SK-N-SH (cell line): ENCODE measurements at regions not wholly inside any gene's neighbourhood (a gene's known extent, or its start where the extent isn't known, plus 50 kb on each side); places are given as distances from the start of the nearest gene placed in this dataset.

Experiments used
- CTCF ChIA-PET: fragments of 300-600, 350-600 bp; formaldehyde crosslinking; extraction: SDS; loops from one replicate; lab custom pipeline; 2021; lab: Yijun Ruan, JAX
- POLR2A ChIA-PET: fragments of 350-600 bp; sonication (Branson Sonifier 250); formaldehyde crosslinking; extraction: SDS; loops from one replicate; lab custom pipeline; 2020; ENCODE audit warnings: antibody characterized with exemption, inconsistent platforms; lab: Yijun Ruan, JAX
- DNase-seq: peaks from one replicate; pipeline ENCODE4 v3.0.0; 2012
- H2AFZ ChIP-seq: fragments of 200-600 bp; sonication (generic); 2 replicates; pipeline ENCODE4 v1.8.1; 2016; ENCODE audit warnings: antibody characterized with exemption, mild to moderate bottlenecking, low read depth
- H3F3A ChIP-seq: fragments of 200-600 bp; sonication (generic); replicated peaks from 2 replicates; pipeline ENCODE3; 2016; ENCODE audit warnings: antibody characterized with exemption, mild to moderate bottlenecking; ENCODE audit not compliant: insufficient read depth
- H3K27ac ChIP-seq, 2 experiments: fragments of 200-500 bp in 1 of 2; fragments of 200-600 bp in 1 of 2; sonication (Bioruptor generic) in 1 of 2; sonication (generic), shearing (Covaris generic) in 1 of 2; 2 replicates each; pipeline versions ENCODE4 v1.5.1 to v1.6.1; 2014 to 2016; ENCODE audit warnings: low read depth in 2 of 2, inconsistent platforms in 1 of 2, low read length in 1 of 2, mild to moderate bottlenecking in 1 of 2, mixed read lengths in 1 of 2
- H3K27me3 ChIP-seq: fragments of 200-600 bp; sonication (generic), shearing (Covaris generic); 2 replicates; pipeline ENCODE4 v1.6.1; 2016; ENCODE audit warnings: mixed run types; ENCODE audit not compliant: insufficient read depth
- H3K36me3 ChIP-seq, 2 experiments: fragments of 200-500 bp in 1 of 2; fragments of 200-600 bp in 1 of 2; sonication (Bioruptor generic) in 1 of 2; sonication (generic) in 1 of 2; replicated peaks in 1 of 2; 2 replicates each; pipeline versions ENCODE3 to v1.5.1; 2014 to 2016; ENCODE audit warnings: low read length in 1 of 2, mild to moderate bottlenecking in 1 of 2; ENCODE audit not compliant: insufficient read depth in 2 of 2, control insufficient read depth in 1 of 2
- H3K4me1 ChIP-seq, 2 experiments: fragments of 200-500 bp in 1 of 2; fragments of 200-600 bp in 1 of 2; sonication (Bioruptor generic) in 1 of 2; sonication (generic), shearing (Covaris generic) in 1 of 2; 2 replicates each; pipeline versions ENCODE4 v1.5.1 to v1.6.1; 2014 to 2016; ENCODE audit warnings: low read depth in 1 of 2, low read length in 1 of 2, mixed run types in 1 of 2; ENCODE audit not compliant: insufficient read depth in 2 of 2, control insufficient read depth in 1 of 2
- H3K4me2 ChIP-seq: fragments of 200-600 bp; sonication (generic), shearing (Covaris generic); 2 replicates; pipeline ENCODE4 v1.6.1; 2017; ENCODE audit warnings: mixed run types
- H3K4me3 ChIP-seq, 2 experiments: fragments of 200-500 bp in 1 of 2; fragments of 200-600 bp in 1 of 2; sonication (Bioruptor generic) in 1 of 2; sonication (generic), shearing (Covaris generic) in 1 of 2; 2 replicates each; pipeline versions ENCODE4 v1.5.1 to v1.8.1; 2014 to 2016; ENCODE audit warnings: low read depth in 2 of 2, inconsistent platforms in 1 of 2, low read length in 1 of 2, mild to moderate bottlenecking in 1 of 2, mixed read lengths in 1 of 2, moderate library complexity in 1 of 2
- H3K79me2 ChIP-seq: fragments of 200-600 bp; sonication (generic); 2 replicates; pipeline ENCODE4 v1.8.1; 2017; ENCODE audit warnings: mild to moderate bottlenecking; ENCODE audit not compliant: insufficient read depth
- H3K9ac ChIP-seq: fragments of 200-600 bp; sonication (generic); 2 replicates; pipeline ENCODE4 v1.6.1; 2017; ENCODE audit warnings: mixed run types
- H3K9me2 ChIP-seq: fragments of 200-600 bp; sonication (generic); 2 replicates; pipeline ENCODE4 v1.6.1; 2017; ENCODE audit warnings: mixed run types
- H3K9me3 ChIP-seq: fragments of 200-600 bp; sonication (generic); 2 replicates; pipeline ENCODE4 v1.6.1; 2017; ENCODE audit warnings: mixed run types, mild to moderate bottlenecking, moderate library complexity
- H4K20me1 ChIP-seq: fragments of 200-600 bp; sonication (generic); 2 replicates; pipeline ENCODE4 v1.6.1; 2017; ENCODE audit warnings: mild to moderate bottlenecking, mixed run types; ENCODE audit not compliant: insufficient read depth
- CHD2 ChIP-seq: fragments of 150-350 bp; IDR thresholded peaks from 2 replicates; pipeline ENCODE4 v1.6.1; 2018; ENCODE audit warnings: low read length; ENCODE audit not compliant: partially characterized antibody
- ELF1 ChIP-seq: IDR thresholded peaks from 2 replicates; pipeline ENCODE4 v1.4.0; 2012
- FOXM1 ChIP-seq: IDR thresholded peaks from 2 replicates; pipeline ENCODE4 v1.4.0; 2012; ENCODE audit warnings: low read depth, mild to moderate bottlenecking
- JUND ChIP-seq: IDR thresholded peaks from 2 replicates; pipeline ENCODE4 v1.4.0; 2012
- MEF2A ChIP-seq: IDR thresholded peaks from 2 replicates; pipeline ENCODE4 v1.4.0; 2012; ENCODE audit warnings: low read depth, borderline replicate concordance
- MXI1 ChIP-seq: IDR thresholded peaks from 2 replicates; pipeline ENCODE4 v1.6.1; 2012; ENCODE audit warnings: mild to moderate bottlenecking, low read depth, low read length, improper control_type of control experiment
- NFIC ChIP-seq: IDR thresholded peaks from 2 replicates; pipeline ENCODE4 v1.4.0; 2012; ENCODE audit warnings: borderline replicate concordance
- NRF1 ChIP-seq: IDR thresholded peaks from 2 replicates; pipeline ENCODE4 v1.6.1; 2012; ENCODE audit warnings: low read depth, mild to moderate bottlenecking, low read length
- RAD21 ChIP-seq: IDR thresholded peaks from 2 replicates; pipeline ENCODE4 v1.6.1; 2012; ENCODE audit warnings: mild to moderate bottlenecking, low read length
- RXRA ChIP-seq: IDR thresholded peaks from 2 replicates; pipeline ENCODE4 v1.4.0; 2012; ENCODE audit warnings: low read depth, mild to moderate bottlenecking, borderline replicate concordance
- SIN3A ChIP-seq: IDR thresholded peaks from 2 replicates; pipeline ENCODE4 v1.6.1; 2012; ENCODE audit warnings: low read depth, mild to moderate bottlenecking, low read length, moderate library complexity, borderline replicate concordance
- TEAD4 ChIP-seq: IDR thresholded peaks from 2 replicates; pipeline ENCODE4 v1.4.0; 2012; ENCODE audit warnings: mild to moderate bottlenecking, borderline replicate concordance; ENCODE audit not compliant: insufficient read depth
- YY1 ChIP-seq: IDR thresholded peaks from 2 replicates; pipeline ENCODE4 v1.4.0; 2012; ENCODE audit warnings: low read depth, mild to moderate bottlenecking
- WGBS: methylation state at CpG from one replicate; pipeline ENCODE4 v1.1.6; 2017; ENCODE audit warnings: low lambda C conversion rate; 5-methylcytosine and 5-hydroxymethylcytosine counted together
- TF ChIP-seq, protein P1 (sequence below): fragments of 150-350 bp; IDR thresholded peaks from 2 replicates; pipeline ENCODE4 v1.6.1; 2017; ENCODE audit warnings: antibody characterized with exemption, low read length, low read depth, borderline replicate concordance
- TF ChIP-seq, protein P2 (sequence below): IDR thresholded peaks from 2 replicates; pipeline ENCODE4 v1.4.0; 2012; ENCODE audit warnings: low read depth
- TF ChIP-seq, protein P3 (sequence below): fragments of 200-600 bp; sonication (generic); IDR thresholded peaks from 2 replicates; pipeline ENCODE4 v1.6.1; 2017; ENCODE audit warnings: antibody characterized with exemption, mild to moderate bottlenecking, moderate library complexity
- TF ChIP-seq, protein P4 (sequence below): fragments of 150-350 bp; IDR thresholded peaks from 2 replicates; pipeline ENCODE4 v1.6.1; 2016; ENCODE audit warnings: mild to moderate bottlenecking, low read depth, low read length
- TF ChIP-seq, protein P5 (sequence below): IDR thresholded peaks from 2 replicates; pipeline ENCODE4 v1.6.1; 2012; ENCODE audit warnings: mild to moderate bottlenecking, low read depth, low read length, moderate library complexity

DNA sequence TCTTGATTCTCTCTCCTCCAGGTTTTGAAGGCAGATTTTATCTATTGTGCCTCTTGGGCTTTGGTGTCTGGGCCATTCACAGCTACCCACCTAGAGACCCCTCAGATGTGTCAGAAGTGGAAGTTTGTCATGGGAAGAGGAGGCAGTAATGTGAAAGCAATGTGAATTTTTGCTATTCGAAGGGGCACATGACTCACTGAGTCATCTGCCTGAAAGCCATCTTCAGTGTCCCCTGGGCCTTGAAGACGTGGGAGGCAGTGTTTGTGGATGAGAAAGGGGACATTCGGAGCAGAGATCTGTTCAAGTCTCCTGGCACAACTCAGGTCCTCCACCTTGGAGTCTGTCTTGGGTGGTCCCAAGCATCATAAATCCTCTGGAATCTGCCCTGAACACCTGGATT is 530.2 kb downstream of the NPIPA7 start (continued):
- TF ChIP-seq, protein P1, sequence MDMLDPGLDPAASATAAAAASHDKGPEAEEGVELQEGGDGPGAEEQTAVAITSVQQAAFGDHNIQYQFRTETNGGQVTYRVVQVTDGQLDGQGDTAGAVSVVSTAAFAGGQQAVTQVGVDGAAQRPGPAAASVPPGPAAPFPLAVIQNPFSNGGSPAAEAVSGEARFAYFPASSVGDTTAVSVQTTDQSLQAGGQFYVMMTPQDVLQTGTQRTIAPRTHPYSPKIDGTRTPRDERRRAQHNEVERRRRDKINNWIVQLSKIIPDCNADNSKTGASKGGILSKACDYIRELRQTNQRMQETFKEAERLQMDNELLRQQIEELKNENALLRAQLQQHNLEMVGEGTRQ, result no peak
- TF ChIP-seq NRF1 (no peak), YY1 (no peak), NFIC (no peak)
- TF ChIP-seq, protein P2, sequence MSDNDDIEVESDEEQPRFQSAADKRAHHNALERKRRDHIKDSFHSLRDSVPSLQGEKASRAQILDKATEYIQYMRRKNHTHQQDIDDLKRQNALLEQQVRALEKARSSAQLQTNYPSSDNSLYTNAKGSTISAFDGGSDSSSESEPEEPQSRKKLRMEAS, result no peak

DNA sequence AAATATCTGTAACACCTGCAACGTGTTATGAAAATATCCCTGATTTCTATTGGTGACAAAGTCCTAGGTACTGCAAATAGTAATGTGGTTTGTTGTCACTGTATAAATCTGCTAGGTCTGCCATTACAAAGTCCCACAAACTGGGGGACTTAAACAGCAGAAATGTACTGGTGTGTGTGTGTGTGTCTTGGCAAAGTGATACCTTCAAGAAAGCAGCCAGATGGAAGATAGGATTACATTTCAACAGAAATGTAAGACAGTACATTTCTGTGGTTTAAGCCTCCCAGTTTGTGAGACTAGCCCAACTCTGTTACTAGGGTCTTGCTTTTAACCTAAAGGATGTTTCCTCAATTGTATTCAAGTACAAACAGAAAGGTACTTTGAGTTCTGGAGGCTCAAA is 531.7 kb downstream of the NPIPA7 start:
- DNase-seq, result no peak
- Histone ChIP-seq H3K36me3 (no peaks in the 10 kb centered on the region), H3K79me2 (no peaks in the 10 kb centered on the region), H3K4me2 (no peak overlapping the region), H3F3A (no peaks in the 10 kb centered on the region), H3K27me3 (no peaks in the 10 kb centered on the region), H3K4me1 (no peaks in the 10 kb centered on the region), H3K27ac (no peak overlapping the region), H2AFZ (no peak overlapping the region), H4K20me1 (no peaks in the 10 kb centered on the region), H3K9ac (no peak overlapping the region), H3K9me2 (no peaks in the 10 kb centered on the region), H3K4me3 (no peak overlapping the region), H3K9me3 (no peaks in the 10 kb centered on the region)
- WGBS, result 10% methylated on average over 1 of the region's 1 CpG
- TF ChIP-seq, protein P3, sequence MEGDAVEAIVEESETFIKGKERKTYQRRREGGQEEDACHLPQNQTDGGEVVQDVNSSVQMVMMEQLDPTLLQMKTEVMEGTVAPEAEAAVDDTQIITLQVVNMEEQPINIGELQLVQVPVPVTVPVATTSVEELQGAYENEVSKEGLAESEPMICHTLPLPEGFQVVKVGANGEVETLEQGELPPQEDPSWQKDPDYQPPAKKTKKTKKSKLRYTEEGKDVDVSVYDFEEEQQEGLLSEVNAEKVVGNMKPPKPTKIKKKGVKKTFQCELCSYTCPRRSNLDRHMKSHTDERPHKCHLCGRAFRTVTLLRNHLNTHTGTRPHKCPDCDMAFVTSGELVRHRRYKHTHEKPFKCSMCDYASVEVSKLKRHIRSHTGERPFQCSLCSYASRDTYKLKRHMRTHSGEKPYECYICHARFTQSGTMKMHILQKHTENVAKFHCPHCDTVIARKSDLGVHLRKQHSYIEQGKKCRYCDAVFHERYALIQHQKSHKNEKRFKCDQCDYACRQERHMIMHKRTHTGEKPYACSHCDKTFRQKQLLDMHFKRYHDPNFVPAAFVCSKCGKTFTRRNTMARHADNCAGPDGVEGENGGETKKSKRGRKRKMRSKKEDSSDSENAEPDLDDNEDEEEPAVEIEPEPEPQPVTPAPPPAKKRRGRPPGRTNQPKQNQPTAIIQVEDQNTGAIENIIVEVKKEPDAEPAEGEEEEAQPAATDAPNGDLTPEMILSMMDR, result no peak
- TF ChIP-seq, protein P4, sequence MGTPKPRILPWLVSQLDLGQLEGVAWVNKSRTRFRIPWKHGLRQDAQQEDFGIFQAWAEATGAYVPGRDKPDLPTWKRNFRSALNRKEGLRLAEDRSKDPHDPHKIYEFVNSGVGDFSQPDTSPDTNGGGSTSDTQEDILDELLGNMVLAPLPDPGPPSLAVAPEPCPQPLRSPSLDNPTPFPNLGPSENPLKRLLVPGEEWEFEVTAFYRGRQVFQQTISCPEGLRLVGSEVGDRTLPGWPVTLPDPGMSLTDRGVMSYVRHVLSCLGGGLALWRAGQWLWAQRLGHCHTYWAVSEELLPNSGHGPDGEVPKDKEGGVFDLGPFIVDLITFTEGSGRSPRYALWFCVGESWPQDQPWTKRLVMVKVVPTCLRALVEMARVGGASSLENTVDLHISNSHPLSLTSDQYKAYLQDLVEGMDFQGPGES, result no peak
- no peak for TF ChIP-seq CHD2
- TF ChIP-seq TEAD4, result no peak
- TF ChIP-seq FOXM1, result no peak
- TF ChIP-seq ELF1, result no peak
- no peak for TF ChIP-seq MXI1
- no peak for TF ChIP-seq MEF2A
- ChIA-PET POLR2A (no interaction called here), CTCF (no interaction called here)

DNA sequence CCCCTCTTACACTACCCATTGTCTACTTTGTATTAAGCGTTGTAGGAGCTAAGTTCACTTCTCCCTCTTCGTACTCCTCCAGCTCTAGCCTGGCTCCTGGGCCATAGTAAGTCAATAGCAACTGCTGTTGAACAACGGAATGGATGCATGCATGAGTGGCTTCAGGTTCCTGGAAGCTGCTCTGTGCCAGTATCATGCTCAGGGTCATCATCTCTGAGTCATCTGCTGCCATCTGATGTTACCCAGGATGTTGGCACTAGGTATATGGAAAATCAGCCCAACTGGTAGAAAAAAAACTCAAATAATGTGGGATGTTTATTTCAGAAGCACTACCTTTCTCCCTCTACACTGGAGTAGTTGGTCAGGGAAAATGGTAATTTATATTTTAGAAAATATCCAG is 536.8 kb downstream of the NPIPA7 start:
- H3K4me3 ChIP-seq, result no peak overlapping the region
- H3K9me3 ChIP-seq, result no peaks in the 10 kb centered on the region
- H3K79me2 ChIP-seq, result no peaks in the 10 kb centered on the region
- ChIA-PET CTCF (no interaction called here), POLR2A (no interaction called here)
- no peaks in the 10 kb centered on the region for H4K20me1 ChIP-seq
- no peak overlapping the region for H3K4me2 ChIP-seq
- DNase-seq, result no peak
- H3F3A ChIP-seq, result no peaks in the 10 kb centered on the region
- no peak overlapping the region for H3K9ac ChIP-seq
- H3K9me2 ChIP-seq, result no peaks in the 10 kb centered on the region
- H3K27ac ChIP-seq, result no peak overlapping the region
- H3K36me3 ChIP-seq, result no peaks in the 10 kb centered on the region
- WGBS, result 10% methylated on average over 3 of the region's 3 CpGs
- no peaks in the 10 kb centered on the region for H3K27me3 ChIP-seq
- no peaks in the 10 kb centered on the region for H3K4me1 ChIP-seq
- TF ChIP-seq, protein P5, sequence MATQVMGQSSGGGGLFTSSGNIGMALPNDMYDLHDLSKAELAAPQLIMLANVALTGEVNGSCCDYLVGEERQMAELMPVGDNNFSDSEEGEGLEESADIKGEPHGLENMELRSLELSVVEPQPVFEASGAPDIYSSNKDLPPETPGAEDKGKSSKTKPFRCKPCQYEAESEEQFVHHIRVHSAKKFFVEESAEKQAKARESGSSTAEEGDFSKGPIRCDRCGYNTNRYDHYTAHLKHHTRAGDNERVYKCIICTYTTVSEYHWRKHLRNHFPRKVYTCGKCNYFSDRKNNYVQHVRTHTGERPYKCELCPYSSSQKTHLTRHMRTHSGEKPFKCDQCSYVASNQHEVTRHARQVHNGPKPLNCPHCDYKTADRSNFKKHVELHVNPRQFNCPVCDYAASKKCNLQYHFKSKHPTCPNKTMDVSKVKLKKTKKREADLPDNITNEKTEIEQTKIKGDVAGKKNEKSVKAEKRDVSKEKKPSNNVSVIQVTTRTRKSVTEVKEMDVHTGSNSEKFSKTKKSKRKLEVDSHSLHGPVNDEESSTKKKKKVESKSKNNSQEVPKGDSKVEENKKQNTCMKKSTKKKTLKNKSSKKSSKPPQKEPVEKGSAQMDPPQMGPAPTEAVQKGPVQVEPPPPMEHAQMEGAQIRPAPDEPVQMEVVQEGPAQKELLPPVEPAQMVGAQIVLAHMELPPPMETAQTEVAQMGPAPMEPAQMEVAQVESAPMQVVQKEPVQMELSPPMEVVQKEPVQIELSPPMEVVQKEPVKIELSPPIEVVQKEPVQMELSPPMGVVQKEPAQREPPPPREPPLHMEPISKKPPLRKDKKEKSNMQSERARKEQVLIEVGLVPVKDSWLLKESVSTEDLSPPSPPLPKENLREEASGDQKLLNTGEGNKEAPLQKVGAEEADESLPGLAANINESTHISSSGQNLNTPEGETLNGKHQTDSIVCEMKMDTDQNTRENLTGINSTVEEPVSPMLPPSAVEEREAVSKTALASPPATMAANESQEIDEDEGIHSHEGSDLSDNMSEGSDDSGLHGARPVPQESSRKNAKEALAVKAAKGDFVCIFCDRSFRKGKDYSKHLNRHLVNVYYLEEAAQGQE, result no peak
- TF ChIP-seq SIN3A, result no peak
- no peak for TF ChIP-seq RXRA
- no peak for TF ChIP-seq MXI1
- no peak for TF ChIP-seq JUND
- no peak for TF ChIP-seq NRF1
- no peak for TF ChIP-seq RAD21
- TF ChIP-seq, all 33 proteins: peak for 0
- H2AFZ ChIP-seq, result no peak overlapping the region
